H1 (cell line): ENCODE measurements at regions not wholly inside any gene's neighbourhood (a gene's known extent, or its start where the extent isn't known, plus 50 kb on each side); places are given as distances from the start of the nearest gene placed in this dataset.

Experiments used
- CTCF ChIA-PET: fragments of 300-600 bp; sonication (Branson Sonifier 250); formaldehyde crosslinking; loops from one replicate; lab custom pipeline; 2021; ENCODE audit not compliant: partially characterized antibody; lab: Charles Lee
- POLR2A ChIA-PET: fragments of 300-600 bp; sonication (Branson Sonifier 250); formaldehyde crosslinking; loops from one replicate; lab custom pipeline; 2021; ENCODE audit warnings: inconsistent platforms; ENCODE audit not compliant: partially characterized antibody; lab: Charles Lee
- DNase-seq, 2 experiments: peaks; one replicate each; pipeline versions ENCODE4 v3.0.0 to v3.0.0-alpha.2; 2010 to 2022; ENCODE audit warnings: low spot score in 2 of 2, low read depth in 1 of 2, mixed read lengths in 1 of 2
- FAIRE-seq: peaks from 2 replicates; lab custom pipeline; 2011; peaks lifted over from hg19 to GRCh38; lab: Jason Lieb, UNC
- H2AFZ ChIP-seq: 2 replicates; pipeline ENCODE4 v1.8.1; 2012; ENCODE audit warnings: low read length, inconsistent platforms
- H2AK5ac ChIP-seq: 2 replicates; pipeline ENCODE4 v1.6.1; 2013; ENCODE audit warnings: low read depth, low read length
- H2BK120ac ChIP-seq: replicated peaks from 2 replicates; pipeline ENCODE3; 2013; ENCODE audit warnings: low read depth, low read length, inconsistent platforms
- H2BK12ac ChIP-seq: 2 replicates; pipeline ENCODE4 v1.6.1; 2013; ENCODE audit warnings: low read depth, low read length
- H2BK15ac ChIP-seq: 2 replicates; pipeline ENCODE4 v1.6.1; 2013; ENCODE audit warnings: low read length
- H2BK20ac ChIP-seq: 2 replicates; pipeline ENCODE4 v1.6.1; 2013; ENCODE audit warnings: low read length
- H2BK5ac ChIP-seq: 2 replicates; pipeline ENCODE4 v1.6.1; 2013; ENCODE audit warnings: low read depth, low read length
- H3K14ac ChIP-seq: 2 replicates; pipeline ENCODE4 v1.6.1; 2013; ENCODE audit warnings: inconsistent platforms; ENCODE audit not compliant: insufficient read length
- H3K18ac ChIP-seq: 2 replicates; pipeline ENCODE4 v1.6.1; 2013; ENCODE audit warnings: low read length; ENCODE audit errors: extremely low read depth
- H3K23ac ChIP-seq: 2 replicates; pipeline ENCODE4 v1.6.1; 2013; ENCODE audit warnings: inconsistent platforms; ENCODE audit not compliant: insufficient read length
- H3K23me2 ChIP-seq: 2 replicates; pipeline ENCODE4 v1.6.1; 2013; ENCODE audit warnings: low read depth, low read length
- H3K27ac ChIP-seq: 2 replicates; pipeline ENCODE4 v1.6.1; 2011; ENCODE audit warnings: low read depth, low read length, inconsistent platforms
- H3K27me3 ChIP-seq, 4 experiments: replicated peaks in 1 of 4; 1 replicate in 1 of 4; 2 replicates in 3 of 4; pipeline versions ENCODE4 v1.6.1 to v1.8.1; 2011 to 2013; ENCODE audit warnings: low read length in 3 of 4, mild to moderate bottlenecking in 3 of 4, inconsistent platforms in 2 of 4, mixed read lengths in 2 of 4, moderate library complexity in 1 of 4; ENCODE audit not compliant: control insufficient read depth in 3 of 4, insufficient read depth in 3 of 4; ENCODE audit errors: extremely low read depth in 1 of 4
- H3K36me3 ChIP-seq, 4 experiments: 2 replicates each; pipeline versions ENCODE4 v1.6.1 to v1.8.1; 2011 to 2013; ENCODE audit warnings: mild to moderate bottlenecking in 4 of 4, low read length in 3 of 4, moderate library complexity in 2 of 4, control low read depth in 1 of 4, inconsistent platforms in 1 of 4; ENCODE audit not compliant: insufficient read depth in 4 of 4, control insufficient read depth in 2 of 4
- H3K4ac ChIP-seq: replicated peaks from 2 replicates; pipeline ENCODE3; 2013; ENCODE audit warnings: low read length, low read depth, mixed read lengths, inconsistent platforms; ENCODE audit not compliant: insufficient read length
- H3K4me1 ChIP-seq, 4 experiments: replicated peaks in 1 of 4; 1 replicate in 1 of 4; 2 replicates in 3 of 4; pipeline versions ENCODE4 v1.6.1 to v1.8.1; 2011 to 2013; ENCODE audit warnings: low read length in 3 of 4, inconsistent platforms in 2 of 4, mixed read lengths in 1 of 4; ENCODE audit not compliant: insufficient read depth in 4 of 4, control insufficient read depth in 3 of 4
- H3K4me2 ChIP-seq, 2 experiments: 2 replicates each; pipeline versions ENCODE4 v1.6.1 to v1.8.1; 2011 to 2013; ENCODE audit warnings: low read depth in 2 of 2, low read length in 2 of 2, control low read depth in 1 of 2, inconsistent platforms in 1 of 2, mild to moderate bottlenecking in 1 of 2; ENCODE audit not compliant: insufficient read depth in 1 of 2
- H3K4me3 ChIP-seq, 4 experiments: fragments of 200-600, 300-600 bp in 1 of 4; sonication (generic), shearing (Covaris generic), sonication (Bioruptor Twin) in 1 of 4; 2 replicates each; pipeline versions ENCODE4 v1.5.1 to v1.8.1; 2011 to 2016; ENCODE audit warnings: low read length in 4 of 4, low read depth in 3 of 4, control low read depth in 2 of 4, inconsistent platforms in 2 of 4, mild to moderate bottlenecking in 2 of 4, mixed read lengths in 1 of 4, moderate library complexity in 1 of 4; ENCODE audit not compliant: insufficient read depth in 2 of 4; ENCODE audit errors: extremely low read depth in 1 of 4
- H3K56ac ChIP-seq: replicated peaks from 2 replicates; pipeline ENCODE3; 2013; ENCODE audit warnings: low read depth, mild to moderate bottlenecking, mixed read lengths, low read length, inconsistent platforms; ENCODE audit not compliant: insufficient read length
- H3K79me1 ChIP-seq: 2 replicates; pipeline ENCODE4 v1.6.1; 2013; ENCODE audit warnings: low read depth, low read length, control low read depth
- H3K79me2 ChIP-seq, 2 experiments: 2 replicates each; pipeline versions ENCODE4 v1.6.1 to v1.8.1; 2012 to 2013; ENCODE audit warnings: low read length in 2 of 2, mild to moderate bottlenecking in 2 of 2, inconsistent platforms in 1 of 2; ENCODE audit not compliant: insufficient read depth in 2 of 2, control insufficient read depth in 1 of 2
- H3K9ac ChIP-seq, 4 experiments: replicated peaks in 1 of 4; 1 replicate in 1 of 4; 2 replicates in 3 of 4; pipeline versions ENCODE4 v1.6.1 to v1.8.1; 2011 to 2013; ENCODE audit warnings: low read depth in 3 of 4, low read length in 3 of 4, control low read depth in 2 of 4, mild to moderate bottlenecking in 2 of 4, moderate library complexity in 2 of 4, inconsistent platforms in 1 of 4; ENCODE audit errors: extremely low read depth in 1 of 4
- H3K9me3 ChIP-seq, 2 experiments: 2 replicates each; pipeline versions ENCODE4 v1.6.1 to v1.8.1; 2012 to 2013; ENCODE audit warnings: mild to moderate bottlenecking in 2 of 2, moderate library complexity in 2 of 2, control low read depth in 1 of 2, inconsistent platforms in 1 of 2, low read depth in 1 of 2, low read length in 1 of 2, mixed read lengths in 1 of 2; ENCODE audit not compliant: insufficient read depth in 2 of 2
- H4K20me1 ChIP-seq, 2 experiments: replicated peaks in 1 of 2; 2 replicates each; pipeline versions ENCODE3 to v1.8.1; 2011 to 2013; ENCODE audit warnings: inconsistent platforms in 2 of 2, low read length in 2 of 2, mild to moderate bottlenecking in 1 of 2; ENCODE audit not compliant: insufficient read depth in 2 of 2, control insufficient read depth in 1 of 2
- H4K5ac ChIP-seq: 2 replicates; pipeline ENCODE4 v1.6.1; 2013; ENCODE audit warnings: low read length, low read depth, mixed read lengths, inconsistent platforms; ENCODE audit not compliant: insufficient read length
- H4K8ac ChIP-seq: 2 replicates; pipeline ENCODE4 v1.8.0; 2013; ENCODE audit warnings: mild to moderate bottlenecking, moderate library complexity, low read length, inconsistent platforms; ENCODE audit not compliant: insufficient read depth; ENCODE audit errors: extremely low read depth
- H4K91ac ChIP-seq: replicated peaks from 2 replicates; pipeline ENCODE3; 2013; ENCODE audit warnings: low read length, mixed read lengths, inconsistent platforms; ENCODE audit not compliant: insufficient read length
- ATF3 ChIP-seq: IDR thresholded peaks from 2 replicates; pipeline ENCODE4 v1.6.1; 2011; ENCODE audit warnings: low read depth, mild to moderate bottlenecking, low read length; ENCODE audit not compliant: insufficient read depth
- FOSL1 ChIP-seq: IDR thresholded peaks from 2 replicates; pipeline ENCODE4 v1.6.1; 2011; ENCODE audit warnings: mild to moderate bottlenecking, low read depth, low read length, moderate library complexity; ENCODE audit not compliant: insufficient read depth
- HDAC2 ChIP-seq, 2 experiments: fragments of 300-600 bp in 1 of 2; sonication (generic) in 1 of 2; IDR thresholded peaks; 2 replicates each; pipeline ENCODE4 v1.6.1; 2011 to 2012; ENCODE audit warnings: low read depth in 2 of 2, low read length in 2 of 2, mild to moderate bottlenecking in 2 of 2, moderate library complexity in 2 of 2, borderline replicate concordance in 1 of 2, inconsistent platforms in 1 of 2
- JUN ChIP-seq: IDR thresholded peaks from 2 replicates; pipeline ENCODE4 v1.6.1; 2011; ENCODE audit warnings: low read depth, mild to moderate bottlenecking, improper control_type of control experiment, low read length
- MAFK ChIP-seq: IDR thresholded peaks from 2 replicates; pipeline ENCODE4 v1.6.1; 2012; ENCODE audit warnings: low read depth, mild to moderate bottlenecking, improper control_type of control experiment, low read length
- NANOG ChIP-seq: IDR thresholded peaks from 2 replicates; pipeline ENCODE4 v1.6.1; 2011; ENCODE audit warnings: low read length, low read depth, mild to moderate bottlenecking, inconsistent platforms; ENCODE audit not compliant: insufficient read depth, poor library complexity, severe bottlenecking
- RBBP5 ChIP-seq: IDR thresholded peaks from 2 replicates; pipeline ENCODE4 v1.7.1; 2012; ENCODE audit warnings: low read depth, mild to moderate bottlenecking, inconsistent platforms, low read length, moderate library complexity, borderline replicate concordance
- RFX5 ChIP-seq: IDR thresholded peaks from 2 replicates; pipeline ENCODE4 v1.6.1; 2011; ENCODE audit warnings: low read depth, low read length, improper control_type of control experiment, borderline replicate concordance
- SAP30 ChIP-seq: fragments of 300-600 bp; sonication (generic); IDR thresholded peaks from 2 replicates; pipeline ENCODE4 v1.7.1; 2012; ENCODE audit warnings: low read length, moderate library complexity, mild to moderate bottlenecking, inconsistent platforms; ENCODE audit not compliant: insufficient read depth, insufficient replicate concordance
- SIRT6 ChIP-seq: IDR thresholded peaks from one replicate; pipeline ENCODE4 v1.7.1; 2012; ENCODE audit warnings: low read length, inconsistent platforms
- TBP ChIP-seq: IDR thresholded peaks from 2 replicates; pipeline ENCODE4 v1.6.1; 2011; ENCODE audit warnings: low read depth, low read length, improper control_type of control experiment
- YY1 ChIP-seq: IDR thresholded peaks from 2 replicates; pipeline ENCODE4 v1.6.1; 2011; ENCODE audit warnings: low read depth, mild to moderate bottlenecking, low read length
- WGBS, 2 experiments: shearing (Covaris generic) in 1 of 2; methylation state at CpG; one replicate each; pipeline versions ENCODE4 v1.1.6 to v1.1.7; 2013 to 2015; ENCODE audit warnings: low lambda C conversion rate in 2 of 2, mixed read lengths in 2 of 2, inconsistent platforms in 1 of 2, low coverage in 1 of 2, missing lambda C conversion rate in 1 of 2; ENCODE audit not compliant: insufficient replicate concordance in 2 of 2, insufficient coverage in 1 of 2, insufficient read length in 1 of 2; ENCODE audit errors: extremely low coverage in 1 of 2, missing lambda C conversion rate in 1 of 2; 5-methylcytosine and 5-hydroxymethylcytosine counted together

GRCh38 chr2:37795456-37795855 is 124.0 kb upstream of the CDC42EP3 start:
- CTCF ChIA-PET, result interaction anchor here (0.6 to 4.4 kb wide), 8 partner anchors 14 to 480 kb away, joined by 3 to 20 read pairs (median 3); no protein-coding TSS in a partner anchor
- H2BK5ac ChIP-seq, result no peak overlapping the region
- no peak overlapping the region for H4K8ac ChIP-seq
- no peak overlapping the region for H3K27ac ChIP-seq
- no peak overlapping the region for H2AK5ac ChIP-seq
- H2BK15ac ChIP-seq, result no peak overlapping the region
- H4K20me1 ChIP-seq, result no peaks in the 10 kb centered on the region
- H3K18ac ChIP-seq, result no peak overlapping the region
- no peak overlapping the region for H2AFZ ChIP-seq
- H3K9me3 ChIP-seq, result no peaks in the 10 kb centered on the region
- H3K9ac ChIP-seq, result no peak overlapping the region
- TF ChIP-seq HDAC2 (IDR thresholded peaks at IDR 0.05; ENCODE audit: borderline replicate concordance in 1 of 2, low read depth in 2 of 2, low read length in 2 of 2) (no peak), NANOG (no peak), JUN (no peak), FOSL1 (no peak), MAFK (no peak), YY1 (no peak), TBP (no peak), SAP30 (no peak), RBBP5 (no peak), ATF3 (no peak), RFX5 (no peak), SIRT6 (no peak)
- no peak overlapping the region for H2BK120ac ChIP-seq
- no peak overlapping the region for H2BK12ac ChIP-seq
- no peak overlapping the region for H3K4me3 ChIP-seq
- no peak for FAIRE-seq
- no peaks in the 10 kb centered on the region for H3K79me2 ChIP-seq
- 86% methylated on average over 1 of the region's 1 CpG; no CpG with 5 or more reads in 1 of the 2 experiments for WGBS, 2 experiments
- no peak overlapping the region for H3K4ac ChIP-seq
- H3K4me1 ChIP-seq, result no peaks in the 10 kb centered on the region
- H2BK20ac ChIP-seq, result no peak overlapping the region
- H3K23me2 ChIP-seq, result no peaks in the 10 kb centered on the region
- H3K56ac ChIP-seq, result no peak overlapping the region
- H3K79me1 ChIP-seq, result no peaks in the 10 kb centered on the region
- H3K23ac ChIP-seq, result no peak overlapping the region
- H4K91ac ChIP-seq, result no peak overlapping the region
- POLR2A ChIA-PET, result no interaction called here
- H3K4me2 ChIP-seq, result no peak overlapping the region
- no peak overlapping the region for H4K5ac ChIP-seq
- no peak for DNase-seq
- H3K14ac ChIP-seq, result no peak overlapping the region
- H3K27me3 ChIP-seq, result no peaks in the 10 kb centered on the region
- H3K36me3 ChIP-seq, result no peaks in the 10 kb centered on the region
